WTC11 (cell line): ENCODE measurements at regions not wholly inside any gene's neighbourhood (a gene's known extent, or its start where the extent isn't known, plus 50 kb on each side); places are given as distances from the start of the nearest gene placed in this dataset. TPM values are rescaled to one million over a fixed set of nuclear protein-coding genes. Genes with fewer than 3 reads are reported as not detected.

ENCODE experiments used
- FOXJ3 ChIP-seq: sonication (generic); formaldehyde crosslinking; IDR thresholded peaks from 2 replicates; pipeline ENCODE4 v1.9.0; 2021; ENCODE audit warnings: missing genetic modification reagents, mild to moderate bottlenecking, borderline replicate concordance
- MXD4 ChIP-seq: fragments of 250-450 bp; sonication (Bioruptor Pico); IDR thresholded peaks from 2 replicates; pipeline ENCODE4 v1.8.0; 2021; ENCODE audit warnings: mild to moderate bottlenecking, moderate library complexity, borderline replicate concordance
- PRDM15 ChIP-seq: sonication (generic); formaldehyde crosslinking; IDR thresholded peaks from 2 replicates; pipeline ENCODE4 v1.8.0; 2022; ENCODE audit warnings: missing genetic modification reagents
- TEAD1 ChIP-seq: sonication (generic); formaldehyde crosslinking; IDR thresholded peaks from 2 replicates; pipeline ENCODE4 v1.8.0; 2022; ENCODE audit warnings: mild to moderate bottlenecking, missing genetic modification reagents
- ZNF219 ChIP-seq: sonication (generic); formaldehyde crosslinking; IDR thresholded peaks from 2 replicates; pipeline ENCODE4 v1.8.0; 2023; ENCODE audit warnings: missing genetic modification reagents, mild to moderate bottlenecking, borderline replicate concordance
- microRNA-seq: library from miRNA; unstranded; fragments of <30 nt; microRNA quantifications from one replicate; pipeline ENCODE4 v1.2.0, GENCODE V29; 2022; ENCODE audit warnings: borderline number of aligned reads
- TF ChIP-seq, protein P1 (sequence below): sonication (generic); formaldehyde crosslinking; IDR thresholded peaks from 2 replicates; pipeline ENCODE4 v1.8.1; 2022; ENCODE audit warnings: mild to moderate bottlenecking, moderate library complexity, missing genetic modification reagents

- TF ChIP-seq, protein P1, sequence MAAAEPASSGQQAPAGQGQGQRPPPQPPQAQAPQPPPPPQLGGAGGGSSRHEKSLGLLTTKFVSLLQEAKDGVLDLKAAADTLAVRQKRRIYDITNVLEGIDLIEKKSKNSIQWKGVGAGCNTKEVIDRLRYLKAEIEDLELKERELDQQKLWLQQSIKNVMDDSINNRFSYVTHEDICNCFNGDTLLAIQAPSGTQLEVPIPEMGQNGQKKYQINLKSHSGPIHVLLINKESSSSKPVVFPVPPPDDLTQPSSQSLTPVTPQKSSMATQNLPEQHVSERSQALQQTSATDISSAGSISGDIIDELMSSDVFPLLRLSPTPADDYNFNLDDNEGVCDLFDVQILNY (CRISPR knock-in tag), result no peak
- TF ChIP-seq MXD4 (no peak), PRDM15 (CRISPR knock-in tag) (no peak), TEAD1 (CRISPR knock-in tag) (no peak), FOXJ3 (CRISPR knock-in tag) (no peak), ZNF219 (no peak)
- TF ChIP-seq, all 79 proteins: peak for 0
Measured at GRCh38 chr4:112094330-112094729, 50.9 kb upstream of the FAM241A start (continued).

Small RNA genes in the stretch of these regions (microRNA-seq; reads per million reads assigned to microRNA genes)
- not detected for gene MIR297
